ENCODE measurements at regions not wholly inside any gene's neighbourhood (a gene's known extent, or its start where the extent isn't known, plus 50 kb on each side); places are given as distances from the start of the nearest gene placed in this dataset.
A peak's percentile ranks its signal among the peaks of the same experiment; 100 is the strongest.
"Not testable (repeated sequence)": the region's sequence is repeated elsewhere in the genome, so short reads cannot be mapped to it uniquely, and the experiment has no call there.

DNA sequence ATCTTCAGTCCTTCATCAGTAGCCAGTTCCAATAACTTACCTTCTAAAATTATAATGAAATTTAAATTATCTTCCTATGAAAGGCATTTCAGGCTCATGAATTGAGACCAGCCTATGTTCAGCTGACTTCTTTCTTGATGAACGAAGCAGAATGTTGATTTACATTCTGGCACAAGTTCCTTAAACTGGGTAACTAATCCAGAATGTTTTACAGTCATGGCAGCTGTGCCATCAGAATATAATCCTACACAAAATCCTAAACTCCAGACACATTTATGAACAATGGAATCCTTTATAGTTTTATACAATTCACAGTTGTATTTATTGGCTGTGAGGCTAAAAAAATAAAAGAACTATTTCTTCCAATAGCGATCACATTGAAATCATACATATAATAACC lies 97.3 kb upstream of the CPM start:
- no peak for DNase-seq

DNA sequence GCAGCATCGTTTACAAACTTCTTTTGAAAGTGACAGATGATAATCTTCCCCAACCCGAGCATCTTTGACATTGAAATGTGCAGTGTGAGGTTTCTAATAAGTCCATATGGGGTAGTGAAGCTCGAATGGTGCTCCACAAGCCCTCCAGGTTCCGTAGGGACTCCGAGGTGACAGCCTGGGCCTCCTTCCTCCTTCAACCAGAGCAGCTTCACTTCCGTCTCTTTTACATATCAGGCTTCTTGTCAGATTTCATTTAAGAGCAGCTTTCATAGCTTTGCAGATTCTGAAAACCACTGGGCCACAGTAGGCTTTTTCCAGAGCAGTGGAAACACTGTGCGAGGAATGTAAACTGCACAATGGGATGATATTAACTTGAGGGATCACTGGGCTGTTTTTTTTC lies 103.6 kb upstream of the CPM start:
- no peak for DNase-seq

DNA sequence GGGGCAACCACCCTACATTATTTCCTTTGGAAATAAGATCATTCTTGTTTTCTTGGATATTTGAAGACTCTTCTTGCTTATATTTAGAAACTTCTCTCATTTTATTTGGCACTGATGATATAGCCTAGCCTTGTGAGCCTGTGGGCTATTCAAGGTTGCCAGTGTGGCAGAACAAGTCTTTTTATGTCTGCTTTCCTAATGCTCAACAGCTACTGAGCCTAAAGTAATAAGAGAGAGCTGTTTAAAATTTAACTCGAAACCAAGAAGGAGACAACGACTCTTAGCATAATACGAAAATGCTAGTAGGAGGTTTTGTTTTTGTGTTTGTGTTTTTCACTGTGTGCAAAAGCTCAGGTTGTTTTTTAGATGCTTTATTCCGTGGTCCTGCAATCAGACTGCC lies 104.0 kb upstream of the CPM start:
- DNase-seq: no peak

DNA sequence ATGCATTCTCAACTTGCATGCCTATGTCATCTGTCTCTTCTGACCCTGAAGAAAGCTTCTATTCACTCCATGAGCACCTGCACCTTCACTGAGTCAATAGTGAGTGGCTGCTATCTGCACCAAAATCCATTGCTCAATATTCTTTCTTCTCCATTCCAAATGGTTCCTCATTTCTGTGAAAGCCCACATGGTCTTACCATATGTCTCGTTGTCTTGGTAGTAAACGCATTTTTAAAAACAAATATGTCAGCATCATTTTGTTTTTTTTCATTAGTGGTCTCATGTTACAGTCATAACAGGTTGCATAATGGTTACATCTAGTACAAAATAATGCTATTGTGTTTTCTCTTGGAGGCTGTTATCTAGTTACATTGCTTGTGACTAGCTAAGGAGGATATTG lies 106.9 kb upstream of the CPM start:
- no peak for DNase-seq

DNA sequence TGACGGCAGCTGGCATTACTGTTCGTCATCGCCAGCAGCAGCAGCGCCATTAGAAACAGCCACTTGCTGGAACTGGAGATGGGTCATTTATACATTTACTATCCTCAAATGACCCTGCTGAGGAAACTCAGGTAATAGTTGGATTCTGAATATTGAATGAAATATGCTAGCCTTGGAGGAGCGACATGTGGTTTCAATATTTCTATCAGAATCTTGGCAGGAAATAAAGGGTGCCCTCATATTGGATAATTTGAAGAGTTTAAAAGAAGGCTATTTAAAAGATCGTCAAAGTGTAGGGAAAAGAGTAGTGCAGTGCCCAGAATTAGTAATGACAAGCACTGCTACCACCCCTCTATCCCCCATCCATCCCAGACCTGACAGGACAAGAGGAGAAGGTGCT lies 109.6 kb upstream of the CPM start:
- DNase-seq: no peak

DNA sequence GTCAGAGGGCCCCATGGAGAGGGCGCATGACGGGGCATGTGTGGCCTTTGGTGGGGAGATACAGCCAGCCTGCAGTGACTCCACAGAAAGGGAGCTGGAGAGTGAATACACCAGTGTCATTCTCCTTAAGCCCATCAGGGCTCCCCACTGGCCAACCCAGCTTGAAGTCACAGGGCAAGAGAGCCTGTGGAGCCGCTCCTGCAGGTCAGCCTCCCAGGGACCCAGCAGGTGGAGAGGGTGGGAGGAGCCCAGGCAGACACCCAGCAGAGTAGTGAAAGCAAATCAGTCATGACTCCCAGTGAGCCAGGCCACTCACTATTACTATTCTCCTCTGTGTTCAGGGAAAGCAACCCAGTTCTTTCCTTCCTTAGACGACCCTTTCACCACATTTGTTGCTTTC lies 110.0 kb upstream of the CPM start:
- DNase-seq: no peak

DNA sequence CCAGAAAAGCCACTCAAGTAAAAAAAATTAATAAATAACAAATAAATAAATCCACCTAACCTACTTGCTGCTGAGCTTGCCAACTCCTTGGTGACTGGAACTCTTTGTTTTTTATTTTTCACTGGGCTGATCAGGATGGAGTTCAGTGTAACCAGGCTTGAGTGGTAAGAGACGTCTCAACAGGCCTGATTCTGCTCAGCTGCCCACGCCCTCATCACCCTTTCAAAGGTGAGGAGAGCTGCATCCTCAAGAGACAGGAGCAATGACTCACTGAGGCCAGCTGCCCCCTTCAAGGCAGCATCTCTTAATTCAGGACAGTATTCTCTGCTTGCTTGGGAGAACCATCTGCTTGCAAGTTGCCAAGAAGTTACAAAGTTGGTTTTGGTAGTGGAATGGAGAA lies 111.9 kb upstream of the CPM start:
- DNase-seq: no peak

DNA sequence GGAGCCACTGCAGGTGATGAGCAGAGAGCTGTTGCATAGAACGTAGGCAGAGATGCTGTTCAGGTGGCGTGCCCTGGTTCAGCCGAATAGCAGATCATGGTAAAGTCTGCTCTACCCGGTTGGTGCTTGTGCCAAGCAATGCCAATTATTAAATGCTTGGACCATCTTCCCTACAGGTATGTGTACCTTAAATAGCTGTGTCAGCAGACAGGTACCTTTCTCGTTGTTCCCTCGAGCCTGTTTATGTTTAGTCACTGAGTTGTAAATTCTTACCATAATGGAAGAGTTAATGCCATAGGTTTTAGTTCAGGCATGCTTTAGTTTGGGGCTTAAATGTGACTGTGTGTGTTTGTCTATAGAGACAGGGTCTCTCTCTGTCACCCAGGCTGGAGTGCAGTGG lies 112.5 kb upstream of the CPM start:
- no peak for DNase-seq

DNA sequence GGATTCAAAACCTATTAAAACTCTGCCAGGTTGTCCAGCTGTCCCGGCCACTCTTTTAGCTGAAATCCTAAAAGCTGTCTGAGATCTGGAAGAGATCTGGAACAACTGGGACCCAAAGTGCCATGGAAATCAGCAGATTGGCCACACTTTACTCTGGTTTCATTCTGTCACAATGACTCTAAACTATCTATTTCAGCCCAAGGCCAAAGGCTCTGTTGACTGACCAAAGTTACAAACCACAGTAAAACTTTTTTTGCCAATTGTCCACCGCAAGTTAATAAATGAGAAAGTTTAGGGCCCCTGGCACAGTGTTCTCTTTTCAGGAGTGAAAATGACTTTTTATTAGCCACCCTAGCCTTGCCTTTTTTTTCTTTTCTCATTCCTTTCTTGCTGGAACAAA lies 113.4 kb upstream of the CPM start:
- DNase-seq: no peak

DNA sequence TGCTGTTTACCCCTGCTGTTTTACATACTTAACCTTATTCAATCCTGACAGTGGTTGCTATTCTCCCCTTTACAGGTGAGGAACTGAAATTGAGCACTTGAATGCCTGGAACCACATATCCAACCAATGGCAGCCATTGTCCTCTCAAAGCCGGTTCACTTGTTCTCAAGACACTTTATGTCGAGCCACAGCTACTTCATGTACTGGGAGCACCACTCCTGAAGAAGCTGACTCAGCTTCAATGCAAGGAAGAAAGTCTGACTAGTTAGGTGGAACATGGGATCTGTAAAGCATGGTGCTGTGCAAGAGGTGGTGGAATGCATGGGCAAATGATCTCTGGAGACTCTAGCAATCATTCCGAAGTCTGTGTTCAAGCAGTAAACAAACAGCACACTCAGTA lies 113.9 kb upstream of the CPM start:
- no peak for DNase-seq

DNA sequence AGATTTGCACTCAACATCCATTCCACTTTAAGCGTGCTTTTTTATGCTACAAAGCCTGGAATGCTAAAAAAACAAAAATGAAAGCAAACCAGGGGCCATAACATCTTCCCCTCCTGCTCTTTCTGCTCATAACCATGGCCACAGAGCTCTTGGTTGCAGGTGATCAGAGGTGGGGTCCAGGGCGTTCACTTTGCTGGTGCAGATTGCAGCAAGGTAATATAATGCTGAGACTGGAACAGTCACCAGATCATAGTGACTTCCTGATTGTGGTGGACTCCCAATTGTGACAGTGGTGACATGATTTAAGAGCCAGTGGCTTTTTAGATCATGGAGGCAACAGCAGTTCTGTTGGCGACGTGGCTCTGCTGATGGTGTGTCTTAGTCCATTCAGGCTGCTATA lies 115.0 kb upstream of the CPM start:
- no peak for DNase-seq

DNA sequence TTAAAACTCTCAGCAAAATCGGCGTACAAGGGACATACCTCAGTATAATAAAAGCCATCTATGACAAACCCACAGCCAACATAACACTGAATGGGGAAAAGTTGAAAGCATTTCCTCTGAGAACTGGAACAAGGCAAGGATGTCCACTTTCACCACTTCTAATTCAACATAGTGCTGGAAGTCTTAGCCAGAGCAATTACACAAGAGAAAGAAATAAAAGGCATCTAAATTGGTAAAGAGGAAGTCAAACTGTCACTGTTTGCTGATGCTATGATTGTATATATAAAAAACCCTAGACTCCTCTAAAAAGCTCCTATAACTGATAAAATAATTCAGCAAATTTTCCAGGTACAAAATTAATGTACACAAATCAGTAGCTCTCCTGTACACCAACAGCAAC lies 116.9 kb upstream of the CPM start:
- not testable (repeated sequence) for DNase-seq

DNA sequence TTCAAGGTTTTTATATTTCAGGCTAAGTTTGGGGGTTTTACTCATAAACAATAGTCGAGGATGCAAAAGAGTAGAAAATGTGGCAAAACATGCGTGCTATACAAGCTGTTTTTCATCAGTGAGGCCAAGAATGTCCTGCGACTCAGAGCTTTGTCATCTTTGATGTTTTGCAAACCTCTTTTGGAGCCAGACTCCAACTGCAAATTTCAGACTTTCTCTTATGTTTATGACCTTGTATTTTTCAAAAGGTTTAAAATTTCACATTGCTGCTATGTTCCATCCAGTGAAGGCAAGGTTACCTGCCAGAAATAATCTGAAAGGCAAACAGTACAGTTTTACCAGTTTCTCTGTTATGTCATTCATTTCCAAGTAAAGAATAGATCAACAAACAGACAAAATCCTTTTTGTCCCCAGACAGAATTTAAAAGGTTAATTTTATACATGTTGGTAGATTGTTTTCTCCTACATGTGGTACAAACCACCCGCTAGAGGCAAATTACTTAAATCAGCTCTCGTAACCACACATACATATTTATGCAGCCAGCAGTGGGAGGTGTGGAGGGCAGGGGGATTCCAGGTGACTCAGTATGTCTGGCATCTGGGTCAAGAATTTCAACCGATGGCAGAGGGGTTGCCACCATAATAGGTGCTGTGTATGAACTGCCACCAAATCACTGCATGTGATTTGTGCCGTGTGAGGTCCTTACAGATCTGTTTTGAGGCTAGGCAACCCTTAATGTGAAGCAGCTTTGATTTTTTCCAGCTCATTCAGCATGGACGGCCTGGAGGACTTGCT lies 119.8 kb upstream of the CPM start:
- peak; percentile 90 for DNase-seq

DNA sequence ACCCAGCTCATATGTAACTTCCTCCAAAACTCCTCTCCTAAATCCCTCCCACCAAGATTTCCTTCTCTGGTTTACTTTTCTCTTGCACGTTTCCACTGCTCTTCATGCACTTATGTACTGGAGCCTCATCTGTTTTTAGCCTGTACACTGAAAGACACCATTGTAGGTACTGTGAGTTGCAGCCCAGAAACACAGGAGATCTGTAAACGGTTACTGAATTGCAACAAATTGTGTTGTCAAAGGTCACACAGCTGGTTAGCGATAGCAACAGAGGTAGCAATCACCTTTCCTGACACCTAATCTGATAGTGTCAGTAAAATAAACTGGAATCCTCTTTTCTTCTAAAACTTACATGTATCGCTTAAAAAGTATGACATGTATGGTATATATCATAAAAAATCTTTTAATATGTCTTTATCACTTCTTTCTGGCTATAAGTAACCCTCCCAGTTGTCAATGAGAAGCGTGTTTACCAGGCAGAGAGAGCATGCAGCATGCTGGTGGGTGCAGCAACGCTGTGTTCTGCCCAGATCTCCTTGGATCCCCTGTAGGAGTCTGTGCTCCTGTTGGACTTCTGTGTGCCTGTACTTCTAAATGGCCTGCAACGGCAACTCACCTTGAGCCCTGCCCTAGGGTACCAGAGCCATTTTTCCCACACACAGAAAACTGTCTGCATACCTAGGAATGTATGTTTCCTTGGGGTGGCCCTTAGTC lies 121.5 kb upstream of the CPM start:
- DNase-seq: no peak

DNA sequence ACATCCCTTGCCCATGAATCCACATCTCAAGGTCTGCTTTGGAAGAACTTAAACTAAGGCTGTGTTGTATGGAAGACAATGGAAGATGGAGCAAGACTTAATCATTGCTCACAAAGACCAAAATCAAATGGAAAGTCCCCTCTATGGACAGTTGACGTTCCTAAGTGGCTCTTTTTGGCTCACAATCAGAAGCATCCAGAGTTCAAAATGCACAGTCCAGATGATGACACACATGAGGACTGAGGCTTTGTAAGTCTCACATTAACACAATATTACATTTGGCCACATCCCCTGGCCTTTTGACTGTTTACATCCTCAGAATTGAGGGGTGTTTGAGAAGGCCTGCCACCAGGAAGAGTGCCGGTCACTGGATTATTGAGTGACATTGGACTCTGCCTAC lies 122.3 kb upstream of the CPM start:
- DNase-seq: no peak

DNA sequence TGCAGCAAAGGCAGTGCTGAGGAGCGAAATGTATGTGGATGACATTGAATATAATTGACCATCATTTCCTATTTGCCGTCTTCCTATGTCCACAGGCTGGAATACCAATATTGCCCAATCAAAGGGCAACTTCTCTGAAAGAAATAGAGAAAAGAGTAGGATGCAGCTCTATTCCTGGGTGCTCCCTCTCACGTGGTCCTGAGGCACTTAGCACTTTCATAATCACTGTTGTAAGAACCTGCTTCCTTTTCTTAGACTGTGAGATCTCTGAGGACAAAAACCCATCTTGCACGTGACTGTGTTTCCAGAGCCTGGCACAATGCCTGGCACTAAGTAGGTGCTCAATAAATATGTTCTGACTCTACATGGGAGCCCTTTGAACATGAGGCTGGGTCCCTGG lies 122.7 kb upstream of the CPM start:
- no peak for DNase-seq

DNA sequence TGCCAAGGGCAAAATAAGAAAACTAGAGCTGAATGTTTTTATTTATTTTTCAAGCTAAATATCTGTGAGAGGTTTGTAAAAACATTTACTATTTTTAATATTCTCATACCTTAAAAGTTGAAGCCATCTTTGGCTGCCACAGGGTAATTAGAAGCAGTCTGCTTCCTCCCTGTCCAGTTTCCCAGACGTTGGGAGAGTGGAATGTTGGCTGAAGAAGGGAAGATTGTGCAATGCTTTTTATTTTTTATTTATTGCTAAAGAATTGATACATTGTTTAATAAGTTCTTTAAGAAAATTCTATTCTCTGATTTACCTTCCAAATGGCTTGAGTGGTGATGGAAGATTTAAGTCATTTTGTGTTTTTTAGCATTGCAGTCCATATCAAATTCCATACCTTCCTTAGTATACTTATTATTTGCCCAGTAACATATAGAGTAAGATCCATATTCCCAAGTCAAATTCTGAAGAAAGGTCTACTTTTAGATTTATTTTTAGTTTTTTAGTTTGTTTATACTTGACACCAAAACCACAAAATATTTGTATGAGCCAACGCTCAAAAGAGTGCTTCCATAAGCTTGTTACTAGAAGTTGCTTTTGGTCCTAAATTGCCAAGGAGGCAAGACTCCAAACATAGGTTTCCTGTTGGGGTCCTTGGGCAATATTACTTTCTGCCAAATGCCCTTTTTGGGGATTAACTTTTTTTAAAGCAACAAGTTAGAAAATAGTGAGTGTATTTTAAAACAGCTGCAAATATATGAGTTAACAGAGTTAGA lies 124.0 kb upstream of the CPM start:
- peak; percentile 78 for DNase-seq

DNA sequence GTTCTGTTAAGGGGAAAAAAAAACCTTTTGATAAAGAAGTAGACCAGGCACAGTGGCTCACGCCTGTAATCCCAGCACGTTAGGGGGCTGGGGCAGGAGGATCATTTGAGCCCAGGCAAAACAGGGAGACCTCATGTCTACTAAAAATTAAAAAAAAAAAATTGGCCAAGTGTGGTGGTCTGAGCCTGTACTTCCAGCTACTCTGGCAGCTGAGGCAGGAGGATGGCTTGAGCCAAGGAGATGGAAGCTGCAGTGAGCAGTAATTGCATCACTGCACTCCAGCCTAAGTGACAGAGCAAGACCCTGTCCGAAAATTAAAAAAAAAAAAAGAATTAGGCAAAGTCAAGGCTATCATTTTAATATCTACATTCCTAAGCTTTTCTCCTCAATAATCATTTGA lies 124.8 kb upstream of the CPM start:
- no peak for DNase-seq

DNA sequence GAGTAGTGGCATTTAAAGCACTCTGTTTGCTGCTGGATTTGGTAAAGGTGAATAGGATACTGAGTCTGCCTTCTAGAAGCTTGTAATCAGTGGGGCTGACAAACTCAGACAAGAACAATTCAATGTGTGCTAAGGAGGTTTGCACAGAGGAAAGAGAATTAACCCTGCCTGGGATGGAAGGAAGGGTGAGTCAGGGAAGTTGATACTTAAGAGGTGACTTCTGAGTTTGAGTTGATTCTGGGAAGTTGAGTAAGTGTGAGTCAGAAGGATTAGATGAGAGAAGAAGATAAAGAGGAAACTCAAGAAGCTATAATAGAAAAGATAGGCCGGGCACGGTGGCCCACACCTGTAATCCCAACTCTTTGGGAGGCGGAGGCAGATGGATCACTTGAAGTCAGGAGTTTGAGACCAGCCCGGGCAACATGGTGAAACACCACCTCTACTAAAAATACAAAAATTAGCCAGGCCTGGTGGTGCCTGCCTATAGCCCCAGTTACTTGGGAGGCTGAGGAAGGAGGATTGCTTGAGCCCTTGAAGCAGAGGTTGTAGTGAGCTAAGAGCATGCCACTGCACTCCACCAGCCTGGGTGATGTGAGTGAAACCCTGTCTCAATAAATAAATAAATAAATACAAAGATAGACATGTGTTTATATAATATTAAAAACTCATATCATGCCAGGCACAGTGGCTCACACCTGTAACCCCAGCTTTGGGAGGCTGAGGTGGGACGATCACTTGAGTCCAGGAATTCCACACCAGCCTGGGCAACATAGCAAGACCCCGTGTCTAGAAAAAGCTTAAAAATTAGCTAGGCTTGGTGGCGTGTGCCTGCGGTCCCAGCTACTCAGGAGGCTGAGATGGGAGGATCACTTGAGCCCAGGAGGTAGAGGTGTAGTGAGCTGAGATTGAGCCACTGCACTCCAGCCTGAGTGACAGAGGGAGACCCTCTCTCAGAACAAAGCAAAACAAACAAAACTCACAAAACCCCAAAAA lies 126.8 kb upstream of the CPM start:
- DNase-seq: peak; percentile 86

DNA sequence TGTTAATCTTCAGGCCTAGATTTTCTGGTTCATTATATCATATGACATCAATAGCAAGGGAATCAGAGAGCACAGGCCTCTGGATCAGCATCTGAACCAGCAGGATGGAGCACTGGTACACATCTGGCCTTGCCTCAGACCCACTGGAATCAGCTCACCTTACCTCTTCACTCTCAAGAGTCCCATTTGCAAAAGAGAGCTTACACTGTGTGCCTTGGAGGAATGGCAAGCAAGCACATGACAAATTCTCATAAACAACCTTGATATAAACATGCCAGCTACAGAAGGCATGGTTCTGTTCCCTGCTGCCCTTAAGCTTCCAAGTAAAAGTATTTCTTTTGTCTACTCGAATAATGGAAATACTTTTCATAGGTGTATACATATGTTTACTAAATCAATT lies 128.6 kb upstream of the CPM start:
- no peak for DNase-seq

DNA sequence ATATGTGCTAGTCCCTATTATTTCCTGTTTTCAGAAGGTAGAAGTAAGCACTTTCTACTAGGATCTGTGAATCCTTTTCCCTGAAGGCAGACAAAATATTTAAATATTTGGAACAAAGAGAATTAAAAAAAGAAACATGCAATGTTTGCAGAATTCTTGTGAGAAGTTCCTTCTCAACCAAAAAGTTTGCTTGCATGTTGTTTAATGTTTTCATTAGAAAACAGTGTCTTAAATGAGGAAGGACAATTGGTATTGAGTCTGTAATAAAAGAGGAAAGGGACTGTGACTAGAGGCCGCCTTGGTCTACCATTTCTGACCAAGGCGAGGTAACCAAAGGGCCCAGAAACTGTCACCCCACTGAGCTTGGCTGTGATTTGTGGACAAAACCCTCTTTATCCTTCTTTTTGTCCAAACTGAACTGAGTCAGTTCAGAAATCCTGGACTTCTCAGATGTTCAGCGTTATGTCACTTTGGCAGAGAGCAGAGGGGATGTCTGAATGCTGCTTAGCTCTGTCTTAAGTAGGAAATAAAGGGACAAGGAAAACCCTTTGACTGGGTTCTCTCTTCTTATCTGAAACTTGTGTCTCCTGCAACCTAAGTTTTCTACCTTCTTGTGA lies 129.8 kb upstream of the CPM start:
- DNase-seq: no peak

DNA sequence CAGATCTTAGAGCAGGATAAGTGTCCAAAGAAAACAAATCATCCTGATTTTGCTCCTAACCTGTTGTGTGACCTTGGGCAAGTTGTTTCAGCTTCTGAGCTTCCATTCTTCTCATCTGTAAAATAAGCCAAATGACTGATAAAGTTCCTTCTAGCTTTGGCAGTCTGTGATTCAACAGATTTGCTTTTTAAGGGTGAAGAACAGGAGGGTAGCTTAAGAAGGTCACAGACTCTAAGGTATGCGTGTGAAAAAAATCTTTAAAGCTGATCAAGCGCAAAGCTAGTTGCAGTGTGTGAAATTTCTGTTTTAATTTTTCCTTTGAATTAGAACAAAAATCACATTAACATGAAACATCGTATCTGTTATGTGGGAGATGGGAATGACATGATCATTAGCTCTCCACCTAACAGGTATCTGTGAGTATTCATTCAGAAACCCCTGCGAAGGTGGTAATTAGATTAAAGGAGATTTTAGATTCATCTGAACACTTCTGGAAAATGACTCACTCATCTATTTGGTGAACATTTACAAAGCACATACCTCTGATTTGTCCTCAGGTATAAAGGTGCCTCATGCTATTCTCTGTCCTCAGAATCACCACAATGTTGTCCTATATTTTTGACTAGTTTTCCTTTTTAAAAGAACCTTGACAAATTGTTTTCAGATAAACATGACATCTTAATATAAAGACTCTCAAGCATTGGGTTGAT lies 131.9 kb upstream of the CPM start:
- DNase-seq: no peak
